C4-2B (cell line): ENCODE measurements at regions not wholly inside any gene's neighbourhood (a gene's known extent, or its start where the extent isn't known, plus 50 kb on each side); places are given as distances from the start of the nearest gene placed in this dataset.

Experiments
- CTCF ChIP-seq: fragments of 450-650 bp; conservative IDR thresholded peaks from 2 replicates; pipeline ENCODE4 v1.5.1; 2017; ENCODE audit warnings: mild to moderate bottlenecking
- ZFX ChIP-seq: fragments of 450-650 bp; IDR thresholded peaks from 2 replicates; pipeline ENCODE4 v1.6.1; 2017

- no peak for TF ChIP-seq CTCF
- no peak for TF ChIP-seq ZFX
These were observed 191.1 kb upstream of the IRX3 start for GRCh38 chr16:54477714-54478113.
